Inflammatory macrophage treated with lipopolysaccharide for 4 hours (primary cell): ENCODE measurements at regions not wholly inside any gene's neighbourhood (a gene's known extent, or its start where the extent isn't known, plus 50 kb on each side); places are given as distances from the start of the nearest gene placed in this dataset.

Experiments
- DNase-seq: peaks from one replicate; pipeline ENCODE4 v3.0.0-alpha.2; 2020

DNA sequence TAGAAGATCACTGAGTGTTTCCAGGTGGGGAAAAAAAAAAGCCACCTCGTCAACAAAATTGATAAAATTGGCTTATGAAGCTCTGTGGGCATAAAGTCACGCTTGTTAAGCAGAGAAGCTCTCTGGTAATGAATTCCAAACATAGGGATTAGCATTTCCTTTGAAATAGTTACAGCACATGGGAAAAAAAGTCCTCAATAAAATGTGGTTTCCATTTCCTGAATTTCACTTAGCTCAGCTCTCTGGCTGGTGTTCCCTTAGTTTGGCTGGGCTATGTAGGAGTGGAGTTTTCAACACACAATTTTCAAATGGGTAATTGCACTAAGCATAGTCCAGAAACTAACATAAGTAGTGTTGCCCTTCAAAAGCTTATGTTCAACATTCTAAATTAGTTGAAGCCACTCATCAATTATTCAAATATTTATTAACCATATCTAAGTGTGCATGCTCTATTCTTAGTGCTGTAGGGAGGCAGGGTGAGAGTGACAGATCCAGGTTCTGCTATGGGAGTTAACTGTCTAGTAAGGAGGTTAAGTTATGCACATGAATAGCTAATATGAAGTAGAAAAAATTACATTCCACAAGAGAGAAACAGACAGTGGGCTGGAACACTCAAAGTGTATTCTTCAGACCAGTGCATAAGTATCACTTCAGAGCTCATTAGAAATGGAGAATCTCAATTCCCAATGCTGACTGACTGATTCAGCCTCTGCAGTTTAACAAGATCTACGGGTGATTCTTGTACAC, 445.7 kb downstream of the SMARCA1 start:
- DNase-seq = no peak

GRCh38 chrX:129071390-129071789, 451.9 kb downstream of the SMARCA1 start:
- DNase-seq = no peak

DNA sequence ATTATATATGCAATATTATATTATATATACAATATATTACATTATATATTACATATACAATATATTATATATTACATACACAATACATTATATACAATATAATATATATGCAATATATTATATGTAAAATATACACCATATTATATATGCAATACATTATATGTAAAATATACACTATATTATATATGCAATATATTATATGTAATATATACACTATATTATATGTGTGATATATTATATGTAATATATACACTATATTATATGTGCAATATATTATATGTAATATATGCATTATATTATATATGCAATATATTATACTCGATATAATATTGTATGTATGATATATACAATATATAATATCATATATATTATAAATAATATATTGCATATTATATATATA, 457.4 kb downstream of the SMARCA1 start:
- no peak for DNase-seq

GRCh38 chrX:129058405-129058804, 464.9 kb downstream of the SMARCA1 start:
- DNase-seq = no peak

GRCh38 chrX:129043138-129043537, 480.2 kb downstream of the SMARCA1 start:
- no peak for DNase-seq

DNA sequence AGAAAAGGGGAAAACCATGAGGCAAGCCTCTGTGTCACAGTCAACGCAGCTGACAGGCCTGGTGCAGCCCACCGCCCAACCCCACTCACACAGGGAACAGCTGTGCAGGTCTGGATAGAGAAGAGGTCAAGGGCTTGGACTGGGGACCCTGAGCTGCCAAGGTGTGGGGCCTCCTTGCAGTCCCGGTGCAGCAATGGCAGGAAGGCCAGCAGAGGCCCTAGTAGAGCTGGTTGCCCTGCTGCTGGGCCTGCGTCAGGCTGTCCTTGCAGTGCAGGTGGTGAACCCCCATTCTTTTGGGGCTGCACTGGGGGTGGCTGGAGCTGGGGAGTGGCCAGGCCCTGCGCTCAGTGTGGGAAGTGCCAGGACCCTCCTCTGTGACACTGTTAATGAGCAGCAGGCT, 482.0 kb downstream of the SMARCA1 start:
- no peak for DNase-seq

- no peak for DNase-seq
Observed at GRCh38 chrX:129040124-129040523, 483.2 kb downstream of the SMARCA1 start.

DNA sequence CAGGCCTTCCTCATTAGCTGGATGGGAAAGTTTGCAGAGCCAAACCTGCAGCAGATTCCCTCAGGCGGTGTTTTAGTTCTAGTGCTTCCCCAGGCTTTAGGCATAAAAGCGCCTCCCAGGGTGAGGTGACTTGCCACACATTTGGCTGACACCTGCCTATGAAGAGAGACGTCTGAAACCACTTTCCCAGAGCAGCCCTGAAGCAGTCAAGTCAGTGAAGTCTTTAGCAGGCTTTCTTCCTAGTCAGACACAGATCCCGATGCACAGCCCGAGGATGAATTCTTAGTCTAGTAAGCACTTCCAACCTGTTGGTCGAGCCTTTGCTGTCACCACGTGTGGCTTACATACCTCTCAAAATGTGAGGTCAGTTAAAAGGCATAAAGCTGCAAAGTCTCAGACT, 484.1 kb downstream of the SMARCA1 start:
- no peak for DNase-seq

DNA sequence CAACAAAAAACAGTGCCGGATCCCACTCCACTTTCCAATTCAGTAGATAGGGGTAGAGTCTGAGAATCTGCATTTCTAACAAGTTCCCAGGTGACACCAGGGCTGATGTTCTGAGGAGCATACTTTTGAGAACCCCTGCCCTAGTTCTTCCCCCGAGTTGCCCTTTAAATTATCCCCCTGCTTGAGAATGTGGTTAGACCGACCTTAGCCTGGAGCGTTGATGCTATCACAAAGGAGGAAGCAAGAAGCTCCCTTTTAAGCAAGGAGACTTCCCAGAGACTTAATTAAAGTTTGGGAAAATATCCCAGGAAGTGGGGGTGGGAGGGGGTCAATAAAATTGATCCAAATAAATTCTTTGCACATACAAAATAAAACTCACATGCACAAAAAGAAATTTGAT, 485.9 kb downstream of the SMARCA1 start:
- no peak for DNase-seq

DNA sequence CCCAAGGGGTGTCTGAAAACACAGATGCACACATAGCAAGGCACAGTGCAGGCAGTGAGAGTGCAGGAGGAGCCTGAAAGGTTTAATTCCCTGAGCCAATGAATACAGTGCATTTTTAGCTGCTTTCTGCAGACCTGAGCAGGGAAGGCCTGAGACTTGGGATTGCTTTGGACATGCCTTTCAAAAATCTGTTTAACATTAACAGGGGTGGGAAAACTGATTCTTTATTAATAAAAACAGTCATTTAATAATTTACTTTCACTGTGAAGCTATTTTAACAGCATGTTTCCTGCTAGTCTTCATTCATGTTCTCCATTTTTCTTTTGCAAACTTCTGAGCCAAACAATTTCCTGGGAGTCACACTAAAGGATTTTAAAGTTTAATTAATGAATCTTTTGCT, 488.1 kb downstream of the SMARCA1 start:
- DNase-seq = no peak

- DNase-seq = no peak
Observed at GRCh38 chrX:129034196-129034595, 489.1 kb downstream of the SMARCA1 start.

DNA sequence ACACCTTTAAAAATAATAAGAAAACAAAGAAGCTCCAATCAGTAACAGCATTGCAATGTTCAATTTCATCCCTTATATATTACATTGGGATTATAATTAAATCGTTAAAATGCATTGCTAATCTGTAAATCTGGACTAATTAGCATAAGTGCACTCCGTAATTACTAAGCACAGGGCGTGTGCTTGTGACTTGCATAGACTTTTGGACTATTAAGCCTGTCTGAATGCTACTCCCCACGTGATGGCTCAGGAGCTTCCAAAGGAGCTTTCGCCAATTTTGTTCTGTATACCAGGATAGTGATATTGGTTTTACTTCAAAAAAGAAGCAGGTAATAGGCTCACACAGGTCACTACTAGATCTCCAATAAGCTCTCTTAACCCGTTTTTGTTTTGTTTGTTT, 497.1 kb downstream of the SMARCA1 start:
- no peak for DNase-seq

DNA sequence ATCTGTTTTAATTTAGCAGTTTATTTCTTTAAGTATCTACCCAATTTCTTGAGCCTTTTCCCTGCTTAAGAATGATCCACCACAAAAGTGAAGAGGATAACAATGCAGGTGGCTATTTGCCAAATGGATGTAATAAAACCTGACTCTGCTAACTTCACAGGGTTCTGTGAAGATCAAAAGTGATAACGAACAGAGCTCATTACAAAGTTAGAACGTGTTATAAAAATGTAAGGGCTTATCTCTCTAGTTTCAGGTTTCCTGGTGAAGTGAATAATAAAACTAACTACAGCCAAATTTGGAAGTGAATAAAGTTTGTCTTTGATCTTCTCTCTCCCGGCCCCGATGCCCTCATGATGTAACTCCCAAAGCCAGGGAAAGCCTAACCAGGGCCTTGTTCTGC, 497.9 kb downstream of the SMARCA1 start:
- no peak for DNase-seq

DNA sequence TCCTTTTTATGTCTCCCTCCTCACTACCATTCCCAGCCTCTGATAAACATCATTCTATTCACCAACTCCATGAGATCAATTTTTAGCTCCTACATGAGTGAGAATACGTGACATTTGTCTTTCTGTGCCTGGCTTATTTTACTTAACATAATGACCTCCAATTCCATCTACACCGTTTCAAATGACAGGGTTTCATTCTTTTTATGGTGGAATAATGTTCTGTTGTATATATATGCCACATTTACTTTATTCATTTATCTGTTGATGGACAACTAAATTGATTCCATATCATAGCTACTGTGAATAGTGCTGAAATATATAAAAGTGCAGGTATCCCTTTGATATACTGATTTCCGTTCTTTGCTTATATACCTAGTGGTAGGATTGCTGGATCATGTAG, 503.9 kb downstream of the SMARCA1 start:
- DNase-seq = no peak

- no peak for DNase-seq
Observed at GRCh38 chrX:129015381-129015780, 507.9 kb downstream of the SMARCA1 start.

DNA sequence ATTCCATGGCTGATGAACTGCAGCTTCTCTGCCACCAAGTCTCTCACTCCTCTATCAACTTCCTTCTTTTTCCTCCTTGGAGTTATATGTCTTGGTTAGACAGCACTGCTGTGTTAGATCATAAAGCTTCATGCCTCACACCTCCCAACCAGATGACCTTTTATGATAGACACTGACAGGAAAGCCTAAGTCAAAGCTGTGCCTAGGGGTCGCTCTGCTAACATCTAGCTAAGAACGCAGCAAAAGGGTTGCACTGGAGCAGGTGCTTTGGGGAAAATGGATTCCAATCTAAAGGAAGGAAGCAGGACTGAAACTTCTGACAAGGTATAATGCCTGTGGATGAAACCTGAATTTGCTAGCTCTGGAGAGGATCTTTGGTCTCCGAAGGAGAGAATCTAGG, 509.7 kb downstream of the SMARCA1 start:
- DNase-seq = no peak

DNA sequence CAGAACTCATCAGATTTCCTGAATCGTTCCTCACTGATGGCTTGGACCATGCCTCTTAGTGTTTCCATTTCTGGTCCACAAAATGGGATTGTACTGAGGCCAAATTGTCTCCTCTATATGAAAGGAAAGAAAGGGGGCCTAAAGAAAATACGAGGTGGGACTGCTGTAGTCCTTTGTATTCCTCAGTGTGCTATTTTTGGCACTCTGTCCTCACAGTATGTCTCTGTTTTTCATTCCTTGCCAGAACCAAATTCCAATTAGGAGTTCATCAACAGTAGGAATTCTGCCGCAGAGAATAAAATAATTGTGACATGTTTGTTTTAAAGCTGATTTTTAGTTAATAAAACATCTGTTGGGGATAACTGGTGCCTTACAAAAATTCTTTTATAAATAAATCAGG, 515.7 kb downstream of the SMARCA1 start:
- DNase-seq = no peak

GRCh38 chrX:129006491-129006890, 516.8 kb downstream of the SMARCA1 start:
- DNase-seq = no peak

GRCh38 chrX:129000797-129001196, 522.5 kb downstream of the SMARCA1 start:
- DNase-seq = no peak

- DNase-seq = no peak
Observed at GRCh38 chrX:129000018-129000417, 523.3 kb downstream of the SMARCA1 start.

GRCh38 chrX:128992107-128992971, 531.0 kb downstream of the SMARCA1 start:
- DNase-seq = no peak

DNA sequence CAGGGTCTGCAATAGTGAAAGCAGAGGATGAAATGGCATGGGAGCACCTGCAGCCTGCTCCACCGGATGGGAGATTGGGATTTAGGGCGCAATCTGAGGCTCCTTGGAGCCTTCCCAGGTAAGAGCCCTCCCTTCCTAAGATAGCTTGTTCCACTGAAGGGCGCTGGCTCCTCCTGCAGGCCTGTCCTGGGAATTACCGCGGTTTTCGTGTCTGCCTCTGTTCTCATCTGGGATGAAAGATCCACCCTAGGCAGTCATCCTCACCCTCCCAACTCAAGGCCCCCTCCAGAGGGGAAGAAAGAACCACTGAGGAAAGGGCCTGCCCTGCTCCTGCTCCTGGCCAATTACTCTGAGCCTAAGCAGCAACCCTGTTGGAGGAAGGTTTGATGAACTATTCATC, 547.5 kb downstream of the SMARCA1 start:
- no peak for DNase-seq

DNA sequence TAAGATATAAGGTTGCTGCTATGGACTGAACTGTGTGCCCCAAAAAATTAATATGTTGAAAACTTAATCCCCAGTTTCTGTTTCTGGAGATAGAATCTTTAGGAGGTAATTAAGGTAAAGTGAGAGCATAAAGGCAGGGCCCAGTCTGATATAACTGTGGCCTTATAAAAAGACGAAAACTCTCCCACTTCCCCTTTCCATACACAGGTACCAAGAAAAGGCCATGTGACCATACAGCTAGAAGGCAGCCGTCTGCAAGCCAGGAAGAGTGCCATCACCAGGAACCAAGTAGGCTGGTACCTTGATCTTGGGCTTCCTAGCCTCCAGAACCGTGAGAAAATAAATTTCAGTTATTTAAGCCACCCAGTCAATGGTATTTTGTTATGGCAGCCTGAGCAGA, 550.3 kb downstream of the SMARCA1 start:
- no peak for DNase-seq

DNA sequence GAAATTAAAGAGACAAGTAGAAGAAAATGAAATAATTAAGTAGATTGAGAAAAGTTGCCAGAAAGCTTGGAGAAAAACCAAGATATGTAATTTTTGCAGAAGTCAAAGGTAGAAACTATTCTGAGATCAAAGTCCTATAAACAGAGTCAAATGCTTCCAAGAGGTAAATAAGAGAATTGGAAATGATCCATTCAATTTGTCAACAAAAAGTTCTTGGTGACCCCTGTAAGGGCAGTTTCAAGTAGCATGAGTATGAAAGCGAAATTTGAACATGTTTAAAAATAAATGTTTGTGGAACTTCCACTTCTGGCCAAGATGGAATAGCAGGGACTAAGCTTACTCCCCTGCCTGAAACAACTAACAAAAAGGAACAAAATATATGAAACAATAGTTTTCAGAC, 562.0 kb downstream of the SMARCA1 start:
- DNase-seq = no peak
